ENCODE measurements at regions not wholly inside any gene's neighbourhood (a gene's known extent, or its start where the extent isn't known, plus 50 kb on each side); places are given as distances from the start of the nearest gene placed in this dataset.
"Not testable (repeated sequence)": the region's sequence is repeated elsewhere in the genome, so short reads cannot be mapped to it uniquely, and the experiment has no call there.

DNA sequence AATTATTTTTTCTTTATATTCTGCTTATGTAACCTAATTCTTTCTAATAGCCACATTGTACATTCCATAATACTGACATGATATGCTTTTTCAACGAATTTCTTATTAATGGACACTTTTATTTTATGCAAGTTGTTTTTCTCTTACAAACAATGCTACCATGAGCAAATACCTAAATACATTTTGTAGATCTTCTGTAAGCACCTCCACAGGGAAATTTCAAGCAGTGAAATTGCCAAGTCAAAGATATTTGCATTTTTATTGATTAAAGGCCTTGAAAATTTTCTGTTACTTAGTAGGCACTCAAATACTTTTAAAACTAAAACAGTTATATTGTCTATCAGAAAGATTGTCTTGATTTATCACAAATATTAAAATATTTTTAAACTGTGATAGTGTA, 79.6 kb upstream of the C3orf49 start:
- Histone ChIP-seq H3K9ac (ENCODE audit: insufficient read depth in 1 of 2, low read length in 2 of 2) (no peak overlapping the region), H3K4me3 (no peak overlapping the region), H3K36me3 (ENCODE audit: control insufficient read depth in 4 of 4, insufficient read depth in 4 of 4, low read length in 4 of 4) (no peaks in the 10 kb centered on the region), H3K27ac (ENCODE audit: low read depth in 1 of 2, low read length in 1 of 2) (no peak overlapping the region), H3K9me3 (ENCODE audit: control insufficient read depth in 4 of 4, insufficient read depth in 3 of 4, low read length in 3 of 4) (no peaks in the 10 kb centered on the region), H3K4me1 (ENCODE audit: control insufficient read depth in 5 of 5, insufficient read depth in 5 of 5, low read length in 5 of 5) (no peaks in the 10 kb centered on the region), H3K27me3 (ENCODE audit: control insufficient read depth in 3 of 3, insufficient read depth in 3 of 3, low read length in 2 of 3) (no peaks in the 10 kb centered on the region)
- ATAC-seq (ENCODE audit: insufficient read depth, low FRiP score): no peak
- TF ChIP-seq, protein P1, sequence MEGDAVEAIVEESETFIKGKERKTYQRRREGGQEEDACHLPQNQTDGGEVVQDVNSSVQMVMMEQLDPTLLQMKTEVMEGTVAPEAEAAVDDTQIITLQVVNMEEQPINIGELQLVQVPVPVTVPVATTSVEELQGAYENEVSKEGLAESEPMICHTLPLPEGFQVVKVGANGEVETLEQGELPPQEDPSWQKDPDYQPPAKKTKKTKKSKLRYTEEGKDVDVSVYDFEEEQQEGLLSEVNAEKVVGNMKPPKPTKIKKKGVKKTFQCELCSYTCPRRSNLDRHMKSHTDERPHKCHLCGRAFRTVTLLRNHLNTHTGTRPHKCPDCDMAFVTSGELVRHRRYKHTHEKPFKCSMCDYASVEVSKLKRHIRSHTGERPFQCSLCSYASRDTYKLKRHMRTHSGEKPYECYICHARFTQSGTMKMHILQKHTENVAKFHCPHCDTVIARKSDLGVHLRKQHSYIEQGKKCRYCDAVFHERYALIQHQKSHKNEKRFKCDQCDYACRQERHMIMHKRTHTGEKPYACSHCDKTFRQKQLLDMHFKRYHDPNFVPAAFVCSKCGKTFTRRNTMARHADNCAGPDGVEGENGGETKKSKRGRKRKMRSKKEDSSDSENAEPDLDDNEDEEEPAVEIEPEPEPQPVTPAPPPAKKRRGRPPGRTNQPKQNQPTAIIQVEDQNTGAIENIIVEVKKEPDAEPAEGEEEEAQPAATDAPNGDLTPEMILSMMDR (IDR thresholded peaks at IDR 0.05; ENCODE audit: control extremely low read depth, extremely low read depth): no peak
- WGBS, 2 donors: 56 to 71% methylated on average over 1 of the region's 1 CpG
- DNase-seq: no peak

GRCh38 chr3:63740116-63740515, 79.0 kb upstream of the C3orf49 start:
- Histone ChIP-seq H3K4me1 (ENCODE audit: control insufficient read depth in 5 of 5, insufficient read depth in 5 of 5, low read length in 5 of 5) (no peaks in the 10 kb centered on the region), H3K27me3 (ENCODE audit: control insufficient read depth in 3 of 3, insufficient read depth in 3 of 3, low read length in 2 of 3) (no peaks in the 10 kb centered on the region), H3K9me3 (ENCODE audit: control insufficient read depth in 4 of 4, insufficient read depth in 3 of 4, low read length in 3 of 4) (no peaks in the 10 kb centered on the region), H3K27ac (ENCODE audit: low read depth in 1 of 2, low read length in 1 of 2) (no peak overlapping the region), H3K9ac (ENCODE audit: insufficient read depth in 1 of 2, low read length in 2 of 2) (no peak overlapping the region), H3K36me3 (ENCODE audit: control insufficient read depth in 4 of 4, insufficient read depth in 4 of 4, low read length in 4 of 4) (no peaks in the 10 kb centered on the region), H3K4me3 (no peak overlapping the region)
- TF ChIP-seq, protein P1 (IDR thresholded peaks at IDR 0.05; ENCODE audit: control extremely low read depth, extremely low read depth): no peak
- no peak for DNase-seq
- ATAC-seq (ENCODE audit: insufficient read depth, low FRiP score): no peak

GRCh38 chr3:63744693-63745092, 74.4 kb upstream of the C3orf49 start:
- DNase-seq; H3K27ac ChIP-seq (ENCODE audit: low read depth in 1 of 2, low read length in 1 of 2); H3K9me3 ChIP-seq (ENCODE audit: control insufficient read depth in 4 of 4, insufficient read depth in 3 of 4, low read length in 3 of 4); H3K4me1 ChIP-seq (ENCODE audit: control insufficient read depth in 5 of 5, insufficient read depth in 5 of 5, low read length in 5 of 5); ATAC-seq (ENCODE audit: insufficient read depth, low FRiP score); H3K9ac ChIP-seq (ENCODE audit: insufficient read depth in 1 of 2, low read length in 2 of 2); H3K27me3 ChIP-seq (ENCODE audit: control insufficient read depth in 3 of 3, insufficient read depth in 3 of 3, low read length in 2 of 3); H3K4me3 ChIP-seq; H3K36me3 ChIP-seq (ENCODE audit: control insufficient read depth in 4 of 4, insufficient read depth in 4 of 4, low read length in 4 of 4): not testable (repeated sequence)
- 90 to 93% methylated on average over 1 of the region's 1 CpG for WGBS, 2 donors

GRCh38 chr3:63745757-63746156, 73.3 kb upstream of the C3orf49 start:
- no peak overlapping the region for H3K9ac ChIP-seq (ENCODE audit: insufficient read depth in 1 of 2, low read length in 2 of 2)
- TF ChIP-seq, protein P1 (IDR thresholded peaks at IDR 0.05; ENCODE audit: control extremely low read depth, extremely low read depth): no peak
- H3K4me1 ChIP-seq (ENCODE audit: control insufficient read depth in 5 of 5, insufficient read depth in 5 of 5, low read length in 5 of 5): no peaks in the 10 kb centered on the region
- no peak for ATAC-seq (ENCODE audit: insufficient read depth, low FRiP score)
- H3K4me3 ChIP-seq: no peak overlapping the region
- DNase-seq: no peak
- WGBS, 2 donors: 81 to 95% methylated on average over 2 of the region's 2 CpGs
- H3K27ac ChIP-seq (ENCODE audit: low read depth in 1 of 2, low read length in 1 of 2): no peak overlapping the region
- H3K9me3 ChIP-seq (ENCODE audit: control insufficient read depth in 4 of 4, insufficient read depth in 3 of 4, low read length in 3 of 4): no peaks in the 10 kb centered on the region
- H3K36me3 ChIP-seq (ENCODE audit: control insufficient read depth in 4 of 4, insufficient read depth in 4 of 4, low read length in 4 of 4): peaks cover 0 to 1% (median 0%) of the 10 kb centered on the region in 4 donors
- H3K27me3 ChIP-seq (ENCODE audit: control insufficient read depth in 3 of 3, insufficient read depth in 3 of 3, low read length in 2 of 3): no peaks in the 10 kb centered on the region
